ENCODE measurements at regions not wholly inside any gene's neighbourhood (a gene's known extent, or its start where the extent isn't known, plus 50 kb on each side); places are given as distances from the start of the nearest gene placed in this dataset.
"Not testable (repeated sequence)": the region's sequence is repeated elsewhere in the genome, so short reads cannot be mapped to it uniquely, and the experiment has no call there.

- DNase-seq (ENCODE audit: low spot score); intact Hi-C loops (cut with DNase I): not testable (repeated sequence)
These were observed 281.6 kb upstream of the TGIF2LY start for GRCh38 chrY:3297235-3297634.

- intact Hi-C loops (cut with DNase I); DNase-seq (ENCODE audit: low spot score): not testable (repeated sequence)
These were observed 258.9 kb upstream of the TGIF2LY start for GRCh38 chrY:3319988-3320387.

GRCh38 chrY:3367535-3367934 lies 211.3 kb upstream of the TGIF2LY start:
- DNase-seq (ENCODE audit: low spot score); intact Hi-C loops (cut with DNase I): not testable (repeated sequence)

GRCh38 chrY:3368459-3368858 lies 210.4 kb upstream of the TGIF2LY start:
- intact Hi-C loops (cut with DNase I); DNase-seq (ENCODE audit: low spot score): not testable (repeated sequence)

GRCh38 chrY:3391508-3391907 lies 187.4 kb upstream of the TGIF2LY start:
- intact Hi-C loops (cut with DNase I); DNase-seq (ENCODE audit: low spot score): not testable (repeated sequence)

GRCh38 chrY:3404241-3404640 lies 174.6 kb upstream of the TGIF2LY start:
- DNase-seq (ENCODE audit: low spot score); intact Hi-C loops (cut with DNase I): not testable (repeated sequence)

- DNase-seq (ENCODE audit: low spot score); intact Hi-C loops (cut with DNase I): not testable (repeated sequence)
These were observed 173.3 kb upstream of the TGIF2LY start for GRCh38 chrY:3405585-3405984.

- DNase-seq (ENCODE audit: low spot score); intact Hi-C loops (cut with DNase I): not testable (repeated sequence)
These were observed 171.9 kb upstream of the TGIF2LY start for GRCh38 chrY:3406896-3407452.

- intact Hi-C loops (cut with DNase I), result not testable (repeated sequence)
These were observed 168.5 kb upstream of the TGIF2LY start for GRCh38 chrY:3410322-3410892.

More at GRCh38 chrY:3410322-3410892, 168.5 kb upstream of the TGIF2LY start:
- DNase-seq (ENCODE audit: low spot score), result not testable (repeated sequence)
